Mesenchymal stem cell (in vitro differentiated cells and primary cell): ENCODE measurements at regions not wholly inside any gene's neighbourhood (a gene's known extent, or its start where the extent isn't known, plus 50 kb on each side); places are given as distances from the start of the nearest gene placed in this dataset.

Experiments
- DNase-seq: peaks from one replicate; pipeline ENCODE4 v3.0.0-alpha.2; 2013
- H2AFZ ChIP-seq: one replicate; pipeline ENCODE4 v1.6.1; 2013; ENCODE audit warnings: low read depth, mild to moderate bottlenecking, control low read depth, inconsistent platforms, low read length, moderate library complexity
- H2AK5ac ChIP-seq: 2 replicates; pipeline ENCODE4 v1.6.1; 2013; ENCODE audit warnings: low read length, moderate library complexity, mild to moderate bottlenecking, inconsistent platforms; ENCODE audit not compliant: severe bottlenecking
- H2BK120ac ChIP-seq: one replicate; pipeline ENCODE4 v1.6.1; 2013; ENCODE audit warnings: low read depth, mild to moderate bottlenecking, inconsistent platforms, low read length, moderate library complexity
- H2BK12ac ChIP-seq, 2 experiments: one replicate each; pipeline ENCODE4 v1.6.1; 2013; ENCODE audit warnings: inconsistent platforms in 2 of 2, low read length in 2 of 2, mild to moderate bottlenecking in 2 of 2, moderate library complexity in 2 of 2, control low read depth in 1 of 2
- H2BK15ac ChIP-seq: one replicate; pipeline ENCODE4 v1.6.1; 2013; ENCODE audit warnings: mild to moderate bottlenecking, low read depth, inconsistent platforms; ENCODE audit not compliant: poor library complexity, severe bottlenecking
- H2BK5ac ChIP-seq: 2 replicates; pipeline ENCODE4 v1.6.1; 2013; ENCODE audit warnings: low read depth, mild to moderate bottlenecking, low read length, control low read depth, inconsistent platforms; ENCODE audit not compliant: poor library complexity, severe bottlenecking
- H3K14ac ChIP-seq, 2 experiments: one replicate each; pipeline ENCODE4 v1.6.1; 2013; ENCODE audit warnings: inconsistent platforms in 2 of 2, low read length in 2 of 2, control low read depth in 1 of 2, mild to moderate bottlenecking in 1 of 2, moderate library complexity in 1 of 2
- H3K18ac ChIP-seq, 2 experiments: one replicate each; pipeline ENCODE4 v1.6.1; 2013; ENCODE audit warnings: inconsistent platforms in 2 of 2, low read length in 2 of 2, control low read depth in 1 of 2, low read depth in 1 of 2, mild to moderate bottlenecking in 1 of 2
- H3K23ac ChIP-seq, 2 experiments: one replicate each; pipeline ENCODE4 v1.6.1; 2013; ENCODE audit warnings: inconsistent platforms in 2 of 2, low read length in 2 of 2, mild to moderate bottlenecking in 2 of 2, moderate library complexity in 2 of 2, control low read depth in 1 of 2
- H3K27ac ChIP-seq: 2 replicates; pipeline ENCODE4 v1.5.1; 2013; ENCODE audit warnings: mild to moderate bottlenecking, moderate library complexity, low read length, control low read depth, inconsistent platforms; ENCODE audit not compliant: poor library complexity, severe bottlenecking
- H3K27me3 ChIP-seq, 2 experiments: 2 replicates each; pipeline versions ENCODE4 v1.6.1 to v1.7.0; 2013; ENCODE audit warnings: low read length in 2 of 2, mild to moderate bottlenecking in 2 of 2, moderate library complexity in 2 of 2, control low read depth in 1 of 2, inconsistent platforms in 1 of 2; ENCODE audit not compliant: control insufficient read depth in 1 of 2, insufficient read depth in 1 of 2
- H3K36me3 ChIP-seq, 2 experiments: 2 replicates each; pipeline versions ENCODE4 v1.6.1 to v1.7.0; 2013; ENCODE audit warnings: low read length in 2 of 2, control low read depth in 1 of 2, inconsistent platforms in 1 of 2, low read depth in 1 of 2, mild to moderate bottlenecking in 1 of 2; ENCODE audit not compliant: insufficient read depth in 2 of 2, control insufficient read depth in 1 of 2
- H3K4ac ChIP-seq, 2 experiments: one replicate each; pipeline ENCODE4 v1.6.1; 2013; ENCODE audit warnings: inconsistent platforms in 2 of 2, low read length in 2 of 2, mild to moderate bottlenecking in 2 of 2, moderate library complexity in 2 of 2, control low read depth in 1 of 2, low read depth in 1 of 2
- H3K4me1 ChIP-seq: 2 replicates; pipeline ENCODE4 v1.6.1; 2013; ENCODE audit warnings: low read depth, low read length, control low read depth; ENCODE audit not compliant: control insufficient read depth, insufficient read depth
- H3K4me2 ChIP-seq: 2 replicates; pipeline ENCODE4 v1.6.1; 2013; ENCODE audit warnings: low read length, mild to moderate bottlenecking, inconsistent platforms; ENCODE audit not compliant: poor library complexity, severe bottlenecking
- H3K4me3 ChIP-seq, 2 experiments: 2 replicates each; pipeline versions ENCODE4 v1.5.1 to v1.7.0; 2013; ENCODE audit warnings: low read length in 2 of 2, mild to moderate bottlenecking in 2 of 2, control low read depth in 1 of 2, low read depth in 1 of 2; ENCODE audit not compliant: insufficient read depth in 1 of 2
- H3K79me1 ChIP-seq: replicated peaks from 2 replicates; pipeline ENCODE4 v1.6.1; 2013; ENCODE audit warnings: mild to moderate bottlenecking, control low read depth, low read length, inconsistent platforms; ENCODE audit not compliant: poor library complexity, severe bottlenecking
- H3K9ac ChIP-seq: 2 replicates; pipeline ENCODE4 v1.7.0; 2013; ENCODE audit warnings: mild to moderate bottlenecking, low read length, moderate library complexity
- H3K9me3 ChIP-seq: 2 replicates; pipeline ENCODE4 v1.7.0; 2013; ENCODE audit warnings: mild to moderate bottlenecking, low read length; ENCODE audit not compliant: control insufficient read depth
- H4K8ac ChIP-seq: one replicate; pipeline ENCODE4 v1.6.1; 2013; ENCODE audit warnings: inconsistent platforms, mild to moderate bottlenecking, low read length, moderate library complexity
- H4K91ac ChIP-seq: one replicate; pipeline ENCODE4 v1.6.1; 2013; ENCODE audit warnings: mild to moderate bottlenecking, low read length, inconsistent platforms
- whole genome bisulfite sequencing: methylation state at CpG from one replicate; pipeline ENCODE4 v1.1.7; 2013; ENCODE audit warnings: mixed read lengths; 5-methylcytosine and 5-hydroxymethylcytosine counted together

DNA sequence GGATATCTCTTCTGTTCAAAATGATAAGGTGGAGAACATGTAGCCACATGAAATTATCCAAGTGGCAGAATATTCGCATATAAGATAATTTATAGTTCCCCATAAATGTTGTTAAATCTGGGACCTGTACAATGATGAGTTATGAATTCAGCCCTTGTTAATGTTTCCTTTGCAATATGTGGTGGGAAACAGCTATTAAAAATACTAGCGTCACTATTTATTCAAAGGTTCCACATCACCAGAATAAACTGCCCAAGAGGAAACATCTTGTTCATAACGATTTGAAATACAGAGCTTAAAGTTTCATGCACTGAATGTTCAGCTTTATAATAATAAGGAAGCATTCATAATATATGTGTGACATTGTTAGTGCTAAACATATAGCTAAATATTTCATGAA, 223.9 kb upstream of the TCF4 start:
- H3K4me3 ChIP-seq, result no peak overlapping the region
- H2AFZ ChIP-seq, result no peak overlapping the region
- no peak overlapping the region for H4K8ac ChIP-seq
- no peak overlapping the region for H3K14ac ChIP-seq
- H3K9me3 ChIP-seq, result no peaks in the 10 kb centered on the region
- no peak overlapping the region for H2BK5ac ChIP-seq
- no peak overlapping the region for H3K9ac ChIP-seq
- no CpG with 5 or more reads among the region's 3 CpGs for WGBS
- no peak overlapping the region for H3K18ac ChIP-seq
- H3K36me3 ChIP-seq, result no peaks in the 10 kb centered on the region
- no peak overlapping the region for H3K27ac ChIP-seq
- H2BK12ac ChIP-seq, result no peak overlapping the region
- no peak overlapping the region for H2BK120ac ChIP-seq
- H4K91ac ChIP-seq, result no peak overlapping the region
- DNase-seq, result no peak
- no peaks in the 10 kb centered on the region for H3K79me1 ChIP-seq
- no peak overlapping the region for H2AK5ac ChIP-seq
- no peak overlapping the region for H3K23ac ChIP-seq
- no peak overlapping the region for H3K4ac ChIP-seq
- H2BK15ac ChIP-seq, result no peak overlapping the region
- H3K27me3 ChIP-seq, result no peaks in the 10 kb centered on the region
- no peaks in the 10 kb centered on the region for H3K4me1 ChIP-seq
- no peak overlapping the region for H3K4me2 ChIP-seq

DNA sequence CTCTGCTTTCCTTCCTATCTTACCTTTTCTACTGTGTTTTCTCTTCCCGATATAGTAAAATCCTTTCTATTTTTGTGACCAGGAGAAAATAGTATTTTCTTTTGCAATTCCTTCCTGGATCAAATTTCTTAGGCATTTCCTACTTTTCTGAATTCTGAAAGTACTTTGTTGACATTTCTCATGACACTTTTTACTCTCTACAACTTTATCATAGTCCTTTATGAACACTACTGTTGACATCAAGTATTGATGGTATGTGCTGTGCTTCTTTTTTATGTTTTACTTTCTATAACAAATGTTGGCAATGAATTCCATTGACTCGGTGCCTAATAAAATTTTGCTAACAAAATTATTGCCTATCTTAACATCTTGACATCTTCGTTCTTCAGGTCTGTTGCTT, 217.7 kb upstream of the TCF4 start:
- 98% methylated on average over 2 of the region's 3 CpGs for WGBS
- H3K9ac ChIP-seq, result no peak overlapping the region
- no peak overlapping the region for H3K14ac ChIP-seq
- H3K9me3 ChIP-seq, result no peaks in the 10 kb centered on the region
- no peak overlapping the region for H3K18ac ChIP-seq
- no peaks in the 10 kb centered on the region for H3K79me1 ChIP-seq
- no peak overlapping the region for H3K4ac ChIP-seq
- no peak for DNase-seq
- no peak overlapping the region for H2BK12ac ChIP-seq
- no peak overlapping the region for H4K8ac ChIP-seq
- no peak overlapping the region for H3K23ac ChIP-seq
- H3K4me1 ChIP-seq, result no peaks in the 10 kb centered on the region
- H2BK15ac ChIP-seq, result no peak overlapping the region
- H2BK5ac ChIP-seq, result no peak overlapping the region
- no peak overlapping the region for H3K27ac ChIP-seq
- no peak overlapping the region for H2AFZ ChIP-seq
- H3K4me2 ChIP-seq, result no peak overlapping the region
- no peak overlapping the region for H4K91ac ChIP-seq
- H3K36me3 ChIP-seq, result no peaks in the 10 kb centered on the region
- no peak overlapping the region for H3K4me3 ChIP-seq
- no peaks in the 10 kb centered on the region for H3K27me3 ChIP-seq
- H2AK5ac ChIP-seq, result no peak overlapping the region
- H2BK120ac ChIP-seq, result no peak overlapping the region

DNA sequence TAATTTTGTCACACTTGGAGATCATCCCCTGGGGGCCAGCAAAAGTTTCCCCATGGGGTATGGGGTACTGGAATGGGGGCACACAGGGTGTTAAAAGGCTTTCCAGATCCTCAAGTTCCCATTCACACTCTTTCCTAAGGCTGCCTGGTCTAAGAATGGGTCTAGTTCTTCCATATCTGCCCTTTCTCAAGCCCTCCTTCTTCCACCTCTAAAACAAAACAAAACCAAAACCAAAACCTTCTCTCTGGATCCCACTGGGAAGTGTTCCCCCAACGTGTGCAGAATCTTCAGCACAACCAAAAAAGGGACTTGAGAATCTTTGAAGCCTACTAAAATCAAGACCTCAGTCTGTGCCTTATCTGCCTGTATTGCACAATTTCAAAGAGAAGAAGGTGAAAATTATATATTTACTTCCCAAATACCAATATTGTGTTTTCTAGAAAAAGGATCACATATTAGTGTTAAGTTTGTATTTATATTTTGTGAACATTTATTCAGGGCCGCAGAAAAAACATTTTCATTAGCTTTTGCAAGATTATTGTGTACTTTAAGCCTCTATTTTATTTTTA, 207.2 kb upstream of the TCF4 start:
- H3K27me3 ChIP-seq, result no peaks in the 10 kb centered on the region
- peak overlapping the region; percentile 79 for H3K9ac ChIP-seq
- no peaks in the 10 kb centered on the region for H3K36me3 ChIP-seq
- no peaks in the 10 kb centered on the region for H3K79me1 ChIP-seq
- peaks cover 2% of the 10 kb centered on the region for H3K4me1 ChIP-seq
- DNase-seq, result peak; percentile 22
- no peak overlapping the region for H2BK12ac ChIP-seq
- H3K4ac ChIP-seq, result no peak overlapping the region
- H2BK120ac ChIP-seq, result no peak overlapping the region
- no peak overlapping the region for H3K27ac ChIP-seq
- no peak overlapping the region for H2BK5ac ChIP-seq
- no peak overlapping the region for H3K23ac ChIP-seq
- no peak overlapping the region for H3K4me2 ChIP-seq
- no peak overlapping the region for H2BK15ac ChIP-seq
- H2AFZ ChIP-seq, result no peak overlapping the region
- H3K4me3 ChIP-seq, result peak overlapping the region in 1 of 2 experiments; percentile 70
- no peak overlapping the region for H4K8ac ChIP-seq
- H4K91ac ChIP-seq, result no peak overlapping the region
- H2AK5ac ChIP-seq, result no peak overlapping the region
- H3K9me3 ChIP-seq, result no peaks in the 10 kb centered on the region
- peak overlapping the region; percentile 60 to 75 for H3K18ac ChIP-seq
- no peak overlapping the region for H3K14ac ChIP-seq
- 58% methylated on average over 1 of the region's 2 CpGs for WGBS

GRCh38 chr18:55794288-55795052, 206.5 kb upstream of the TCF4 start:
- 75% methylated on average over 6 of the region's 8 CpGs for WGBS
- no peak overlapping the region for H3K27ac ChIP-seq
- H3K4me2 ChIP-seq, result no peak overlapping the region

More at GRCh38 chr18:55794288-55795052, 206.5 kb upstream of the TCF4 start:
- Histone ChIP-seq H2BK12ac (no peak overlapping the region), H2BK5ac (no peak overlapping the region), H2BK15ac (no peak overlapping the region), H2AFZ (no peak overlapping the region), H3K79me1 (no peaks in the 10 kb centered on the region), H3K36me3 (no peaks in the 10 kb centered on the region), H3K23ac (no peak overlapping the region), H3K4ac (peak overlapping the region in 1 of 2 experiments; percentile 44), H2BK120ac (no peak overlapping the region), H3K9ac (peak overlapping the region; percentile 79), H3K14ac (no peak overlapping the region), H4K91ac (no peak overlapping the region), H2AK5ac (no peak overlapping the region), H3K9me3 (no peaks in the 10 kb centered on the region), H3K18ac (peak overlapping the region in 1 of 2 experiments; percentile 62), H4K8ac (no peak overlapping the region), H3K4me3 (peak overlapping the region in 1 of 2 experiments; percentile 70), H3K27me3 (no peaks in the 10 kb centered on the region), H3K4me1 (peaks cover 2% of the 10 kb centered on the region)
- DNase-seq, result peak; percentile 3
